GM21367 (cell line): ENCODE measurements at regions not wholly inside any gene's neighbourhood (a gene's known extent, or its start where the extent isn't known, plus 50 kb on each side); places are given as distances from the start of the nearest gene placed in this dataset.

Experiments
- ATAC-seq: cut with Tn5 transposase; IDR thresholded peaks from one replicate; pipeline ENCODE4 v1.9.1; 2021; ENCODE audit not compliant: unreplicated experiment

DNA sequence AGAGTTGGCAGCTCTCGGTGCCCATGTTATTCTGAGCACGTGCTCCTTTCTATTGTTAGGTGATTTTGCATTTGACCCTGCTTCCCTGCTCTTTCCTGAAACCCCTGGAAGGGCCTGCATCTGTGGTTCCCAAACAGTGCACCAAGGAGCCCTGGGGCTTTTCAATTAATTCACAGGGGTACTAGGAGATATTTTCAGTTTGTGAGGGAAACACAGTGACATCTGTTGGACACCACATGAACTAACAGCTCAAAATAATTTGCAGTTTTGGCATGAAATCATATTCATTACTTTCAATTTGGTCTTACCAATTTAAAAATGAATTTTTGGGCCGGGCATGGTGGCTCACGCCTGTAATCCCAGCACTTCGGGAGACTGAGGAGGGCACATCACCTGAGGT, 156.6 kb downstream of the GATB start:
- no peak for ATAC-seq

DNA sequence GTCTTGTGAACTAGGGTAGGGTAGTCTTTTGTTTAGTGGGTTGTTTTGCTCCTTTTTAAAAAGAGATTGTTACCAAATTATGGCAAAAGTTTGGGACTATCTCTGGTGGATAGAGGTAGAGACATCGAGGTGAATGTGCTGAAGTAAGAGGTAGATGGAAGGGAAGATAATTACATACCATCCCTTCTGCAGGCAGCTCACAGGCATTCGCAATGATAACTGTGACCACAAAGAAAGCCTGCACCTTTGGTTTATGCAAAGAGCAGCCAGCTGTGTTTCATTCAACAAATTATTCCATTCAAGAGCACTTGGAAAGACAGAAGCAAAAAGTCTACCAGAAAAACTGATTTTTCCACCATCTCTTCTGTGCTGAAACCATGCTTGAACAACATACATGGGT, 155.6 kb downstream of the GATB start:
- no peak for ATAC-seq

DNA sequence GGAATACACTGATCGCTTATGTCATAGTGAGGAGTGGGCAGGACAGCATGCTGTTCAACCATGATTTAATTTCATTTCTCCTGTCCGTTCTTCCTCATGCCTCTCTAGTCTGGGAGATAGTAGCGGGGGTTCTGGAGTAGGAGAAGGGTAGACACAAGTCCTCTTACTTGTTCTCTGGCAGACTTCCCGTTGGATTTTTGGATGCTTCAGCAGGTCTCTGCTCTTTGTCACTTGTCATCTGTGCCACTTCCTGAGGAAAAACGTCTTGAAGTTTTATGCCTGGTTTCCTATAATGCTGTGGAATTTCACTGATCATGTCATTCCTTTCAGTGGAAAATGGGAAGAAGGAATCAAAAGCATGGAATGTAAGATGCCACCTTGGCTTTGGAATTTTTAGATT, 154.7 kb downstream of the GATB start:
- no peak for ATAC-seq

DNA sequence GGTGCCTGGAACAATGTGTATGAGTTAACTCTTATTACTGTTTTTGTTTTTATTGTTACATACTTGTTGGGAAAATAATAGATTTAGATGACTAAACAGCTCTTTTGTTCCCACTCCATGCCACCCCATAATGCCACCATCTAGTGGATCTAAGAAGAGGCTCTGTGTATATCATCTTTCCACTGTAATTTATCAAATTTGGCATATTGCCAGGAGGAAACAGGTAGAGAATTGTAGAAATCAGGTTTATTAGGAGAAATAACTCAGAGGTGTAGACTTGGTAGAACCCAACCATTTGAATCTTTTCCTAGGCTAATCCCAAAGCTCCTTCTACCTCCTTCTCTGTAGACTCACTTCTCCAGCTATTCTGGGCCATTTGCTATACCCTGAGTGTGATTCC, 150.6 kb downstream of the GATB start:
- ATAC-seq = no peak

DNA sequence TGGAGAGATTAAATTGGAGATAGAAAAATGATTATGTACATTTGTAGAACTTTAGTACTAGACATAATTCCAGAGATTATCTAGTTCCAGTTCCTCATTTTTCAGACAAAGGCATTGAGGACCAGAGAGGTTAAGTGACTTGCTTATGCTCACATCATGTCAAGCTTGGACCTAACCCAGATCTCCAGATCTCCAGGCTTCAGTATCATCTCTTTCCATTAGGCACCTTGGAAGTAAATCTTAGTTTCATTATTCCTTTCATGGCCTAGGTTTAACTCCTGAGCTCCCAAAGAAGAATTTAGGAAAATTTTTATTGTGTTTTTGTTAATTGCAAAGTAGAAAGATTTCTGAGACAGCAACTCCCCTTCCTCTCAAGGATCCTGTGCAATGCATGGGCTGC, 148.8 kb downstream of the GATB start:
- no peak for ATAC-seq

DNA sequence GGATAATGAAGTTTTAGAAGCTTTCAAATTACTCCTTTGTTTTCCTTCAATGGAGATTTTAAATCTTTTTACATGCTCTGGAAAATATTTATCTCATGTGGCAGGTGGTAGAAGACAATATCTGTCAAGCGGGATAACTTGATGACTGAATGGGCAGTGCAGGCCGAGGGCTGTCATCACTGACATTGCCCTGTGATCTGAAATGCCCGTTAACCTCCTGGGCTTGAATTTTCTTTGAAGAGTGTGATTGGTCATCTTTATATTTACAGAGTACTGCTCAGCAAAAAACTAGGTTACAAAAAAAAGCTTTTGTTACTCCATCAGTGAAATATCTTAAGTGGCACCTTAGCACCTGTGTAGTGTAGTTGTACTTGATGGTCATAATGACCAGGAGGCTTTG, 147.5 kb downstream of the GATB start:
- no peak for ATAC-seq

DNA sequence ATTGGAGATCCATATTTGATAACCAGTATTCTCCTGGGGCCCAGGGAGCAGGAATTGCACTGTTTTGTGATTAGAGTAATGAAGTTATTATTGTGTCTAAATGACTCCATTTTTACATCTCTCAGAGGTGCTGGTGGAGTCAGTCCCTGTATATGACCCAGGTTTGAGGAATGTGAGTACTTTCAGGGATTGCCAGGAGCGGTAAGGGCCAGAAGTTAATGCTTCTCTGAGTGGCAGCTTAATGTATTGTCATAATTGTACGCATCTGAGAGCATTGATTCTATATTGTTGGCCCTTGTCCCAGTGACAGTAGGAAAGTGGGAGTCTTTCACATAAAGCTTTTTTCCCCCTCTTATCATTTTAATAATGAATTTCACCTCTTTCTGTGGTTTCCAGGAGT, 146.2 kb downstream of the GATB start:
- ATAC-seq = no peak

DNA sequence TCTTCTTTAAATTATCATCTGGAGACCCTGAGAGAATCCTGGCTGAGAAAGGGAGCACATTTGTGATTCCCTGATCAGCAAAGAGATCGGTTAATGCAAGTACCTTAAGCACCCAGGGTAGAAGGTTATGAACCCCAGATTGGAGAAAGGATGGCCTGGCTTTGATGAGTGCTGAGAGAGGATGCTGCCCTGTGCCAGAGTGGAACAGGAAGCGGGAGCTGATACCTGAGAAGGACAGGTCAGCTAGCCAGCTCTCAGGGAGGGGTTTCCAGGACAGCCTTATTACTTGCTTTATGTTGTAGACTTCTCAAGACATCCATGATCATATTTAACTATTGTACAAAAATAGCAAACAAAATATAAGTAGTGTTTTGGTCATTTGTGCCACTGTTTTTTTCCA, 141.9 kb downstream of the GATB start:
- ATAC-seq = no peak

DNA sequence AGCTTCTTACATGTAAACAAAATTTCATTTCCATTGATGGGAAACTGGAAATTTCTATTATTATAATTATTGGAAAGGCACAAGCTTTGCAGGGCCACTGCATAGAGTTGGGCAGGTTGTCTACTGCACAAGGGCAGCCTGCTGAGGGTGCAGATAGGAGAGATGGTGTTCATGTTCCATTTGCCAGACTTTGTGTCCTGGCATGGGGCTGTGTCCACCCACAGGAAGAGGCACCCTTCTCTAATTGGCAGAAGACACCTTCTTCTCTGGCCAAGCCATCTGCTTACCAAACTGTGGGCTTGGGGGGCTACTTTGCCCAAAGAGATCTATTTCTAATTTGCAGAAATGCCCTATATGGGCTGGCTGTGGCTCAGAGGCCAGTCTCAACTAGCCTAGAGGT, 140.7 kb downstream of the GATB start:
- no peak for ATAC-seq
